ENCODE measurements at regions not wholly inside any gene's neighbourhood (a gene's known extent, or its start where the extent isn't known, plus 50 kb on each side); places are given as distances from the start of the nearest gene placed in this dataset.

GRCh38 chr16:51443934-51444333 is 292.9 kb upstream of the SALL1 start:
- no peak for DNase-seq

GRCh38 chr16:51442141-51442870 is 291.2 kb upstream of the SALL1 start:
- no peak for DNase-seq

- DNase-seq = no peak
Measured at GRCh38 chr16:51440131-51440889, 289.2 kb upstream of the SALL1 start.

- DNase-seq = no peak
Measured at GRCh38 chr16:51439271-51439670, 288.2 kb upstream of the SALL1 start.

- no peak for DNase-seq
Measured at GRCh38 chr16:51436742-51437141, 285.7 kb upstream of the SALL1 start.

- no peak for DNase-seq
Measured at GRCh38 chr16:51434567-51435198, 283.6 kb upstream of the SALL1 start.

GRCh38 chr16:51433599-51433998 is 282.5 kb upstream of the SALL1 start:
- no peak for DNase-seq

- no peak for DNase-seq
Measured at GRCh38 chr16:51431517-51432241, 280.6 kb upstream of the SALL1 start.

GRCh38 chr16:51430716-51431369 is 279.8 kb upstream of the SALL1 start:
- no peak for DNase-seq

- no peak for DNase-seq
Measured at GRCh38 chr16:51429041-51429440, 278.0 kb upstream of the SALL1 start.

- no peak for DNase-seq
Measured at GRCh38 chr16:51427085-51427484, 276.0 kb upstream of the SALL1 start.

GRCh38 chr16:51426276-51426675 is 275.2 kb upstream of the SALL1 start:
- no peak for DNase-seq

- no peak for DNase-seq
Measured at GRCh38 chr16:51420247-51420646, 269.2 kb upstream of the SALL1 start.

GRCh38 chr16:51419768-51420167 is 268.7 kb upstream of the SALL1 start:
- no peak for DNase-seq

- no peak for DNase-seq
Measured at GRCh38 chr16:51418258-51418657, 267.2 kb upstream of the SALL1 start.

- no peak for DNase-seq
Measured at GRCh38 chr16:51416926-51417325, 265.9 kb upstream of the SALL1 start.

- no peak for DNase-seq
Measured at GRCh38 chr16:51410125-51410524, 259.1 kb upstream of the SALL1 start.

- no peak for DNase-seq
Measured at GRCh38 chr16:51409001-51409675, 258.1 kb upstream of the SALL1 start.

- no peak for DNase-seq
Measured at GRCh38 chr16:51408357-51408756, 257.3 kb upstream of the SALL1 start.

GRCh38 chr16:51407921-51408320 is 256.9 kb upstream of the SALL1 start:
- no peak for DNase-seq

- DNase-seq = no peak
Measured at GRCh38 chr16:51407199-51407598, 256.1 kb upstream of the SALL1 start.

- DNase-seq = no peak
Measured at GRCh38 chr16:51405361-51405760, 254.3 kb upstream of the SALL1 start.

Data from NCI-H2029 (cell line).